Peyer's patch (tissue), 4 donors: ENCODE measurements at regions not wholly inside any gene's neighbourhood (a gene's known extent, or its start where the extent isn't known, plus 50 kb on each side); places are given as distances from the start of the nearest gene placed in this dataset.

Experiments
- CTCF ChIP-seq, 6 experiments: fragments of 450-650 bp in 4 of 6; fragments of 200-600 bp in 2 of 6; sonication (generic) in 1 of 6; IDR thresholded peaks; one replicate each; pipeline ENCODE4 v1.5.1; 2017 to 2019; ENCODE audit warnings: antibody characterized with exemption in 6 of 6, mild to moderate bottlenecking in 3 of 6, moderate library complexity in 1 of 6
- POLR2A ChIP-seq, 2 donors: fragments of 450-650 bp; IDR thresholded peaks; one replicate each; pipeline ENCODE4 v1.5.1; 2017; ENCODE audit warnings: antibody characterized with exemption in 2 of 2, mild to moderate bottlenecking in 2 of 2, moderate library complexity in 2 of 2

- TF ChIP-seq CTCF (IDR thresholded peaks at IDR 0.05) = no peak
- TF ChIP-seq POLR2A (IDR thresholded peaks at IDR 0.05) = no peak
Measured at GRCh38 chrY:8051340-8051739, 1139.8 kb upstream of the AMELY start.
